ENCODE measurements at regions not wholly inside any gene's neighbourhood (a gene's known extent, or its start where the extent isn't known, plus 50 kb on each side); places are given as distances from the start of the nearest gene placed in this dataset.

DNA sequence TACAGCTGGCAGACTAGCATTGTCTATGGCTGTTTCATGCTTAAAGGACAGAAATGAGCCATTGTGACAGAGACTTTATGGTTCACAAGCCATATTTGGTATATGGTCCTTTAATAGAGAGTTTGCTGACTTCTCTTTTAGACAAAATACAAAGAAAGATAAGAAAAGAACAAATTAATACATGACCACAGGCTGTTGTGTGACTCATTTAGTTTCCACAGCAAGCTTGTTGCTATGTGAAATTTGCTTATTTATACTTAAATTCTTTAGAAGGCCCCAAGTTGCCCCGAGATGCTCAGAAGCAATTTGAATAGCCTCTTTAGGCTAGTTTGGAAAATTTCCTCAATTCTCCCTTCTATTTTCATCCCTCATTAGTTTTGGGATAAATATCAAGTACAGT is 315.3 kb upstream of the RPS23 start:
- Histone ChIP-seq H3K79me2 (ENCODE audit: control insufficient read depth, insufficient read depth, low read length) (no peaks in the 10 kb centered on the region), H3K9ac (ENCODE audit: insufficient read depth in 1 of 2, low read depth in 2 of 2, low read length in 2 of 2) (no peak overlapping the region), H3K4me3 (no peak overlapping the region), H4K20me1 (replicated peaks; ENCODE audit: control insufficient read depth, insufficient read depth, low read length) (no peaks in the 10 kb centered on the region), H3K27ac (ENCODE audit: extremely low read depth, low read depth, low read length) (no peak overlapping the region), H3K9me1 (ENCODE audit: control insufficient read depth, insufficient read depth, low read length) (no peaks in the 10 kb centered on the region), H2AFZ (ENCODE audit: low read depth, low read length) (no peak overlapping the region), H3K4me1 (replicated peaks in 1 of 2; ENCODE audit: control insufficient read depth in 2 of 2, insufficient read depth in 2 of 2, low read length in 2 of 2) (no peaks in the 10 kb centered on the region), H3K9me3 (replicated peaks; ENCODE audit: control insufficient read depth, insufficient read depth, low read depth, low read length) (no peaks in the 10 kb centered on the region), H3K4me2 (ENCODE audit: insufficient read depth, low read length) (no peak overlapping the region), H3K36me3 (ENCODE audit: control insufficient read depth, insufficient read depth, low read length) (no peaks in the 10 kb centered on the region), H3K27me3 (ENCODE audit: control insufficient read depth in 2 of 2, insufficient read depth in 2 of 2, low read length in 2 of 2) (no peaks in the 10 kb centered on the region)
- FAIRE-seq: no peak
- DNase-seq (ENCODE audit: extremely low read depth in 1 of 4, low spot score in 3 of 4): no peak
- TF ChIP-seq MXD1 (CRISPR knock-in tag; IDR thresholded peaks at IDR 0.05; ENCODE audit: borderline replicate concordance, poor library complexity, severe bottlenecking) (no peak), MTF1 (CRISPR knock-in tag; IDR thresholded peaks at IDR 0.05; ENCODE audit: borderline replicate concordance) (no peak)
- BruUV-seq (replicated peaks): no TSS peak
- no peak for ATAC-seq
- WGBS (ENCODE audit: insufficient coverage, low coverage, missing lambda C conversion rate): 0% methylated on average over 1 of the region's 1 CpG
- intact Hi-C loops (cut with micrococcal nuclease): no loop called here
- ChIA-PET POLR2A (no interaction called here), CTCF (ENCODE audit: low intra/inter-chr PET ratio) (no interaction called here)
- in situ Hi-C loops (cut with MboI): no loop called here

DNA sequence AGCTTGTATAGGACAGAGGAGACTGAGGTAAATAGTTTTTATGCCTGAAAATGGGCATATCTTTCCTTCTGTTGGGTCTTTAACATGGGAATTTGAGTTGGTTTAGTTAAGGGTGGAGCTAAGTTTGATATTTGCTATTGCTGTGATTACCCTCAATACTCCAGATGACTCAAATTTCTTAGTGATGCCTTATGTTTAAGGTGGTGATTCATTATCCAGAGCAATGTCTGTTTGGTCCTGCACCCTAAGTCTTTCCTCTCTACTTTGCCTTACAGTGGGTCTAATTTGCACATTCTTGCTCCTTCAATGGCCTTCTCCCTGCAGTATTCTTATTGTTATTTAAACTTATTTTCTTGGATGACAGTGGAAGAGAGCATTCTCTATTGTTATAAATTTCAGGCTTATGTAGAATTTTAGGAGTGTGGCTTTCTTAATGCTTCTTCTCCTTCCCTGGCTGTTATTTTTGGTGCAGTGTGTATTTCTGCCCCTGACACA is 312.9 kb upstream of the RPS23 start:
- H3K9ac ChIP-seq (ENCODE audit: insufficient read depth in 1 of 2, low read depth in 2 of 2, low read length in 2 of 2): no peak overlapping the region
- CTCF ChIA-PET (ENCODE audit: low intra/inter-chr PET ratio): no interaction called here
- H3K4me3 ChIP-seq: no peak overlapping the region
- H4K20me1 ChIP-seq (replicated peaks; ENCODE audit: control insufficient read depth, insufficient read depth, low read length): no peaks in the 10 kb centered on the region
- H3K27me3 ChIP-seq (ENCODE audit: control insufficient read depth in 2 of 2, insufficient read depth in 2 of 2, low read length in 2 of 2): no peaks in the 10 kb centered on the region
- no peak overlapping the region for H2AFZ ChIP-seq (ENCODE audit: low read depth, low read length)
- no peaks in the 10 kb centered on the region for H3K9me3 ChIP-seq (replicated peaks; ENCODE audit: control insufficient read depth, insufficient read depth, low read depth, low read length)
- no peaks in the 10 kb centered on the region for H3K36me3 ChIP-seq (ENCODE audit: control insufficient read depth, insufficient read depth, low read length)
- H3K4me1 ChIP-seq (replicated peaks in 1 of 2; ENCODE audit: control insufficient read depth in 2 of 2, insufficient read depth in 2 of 2, low read length in 2 of 2): no peaks in the 10 kb centered on the region
- DNase-seq (ENCODE audit: extremely low read depth in 1 of 4, low spot score in 3 of 4): no peak
- H3K4me2 ChIP-seq (ENCODE audit: insufficient read depth, low read length): no peak overlapping the region
- in situ Hi-C loops (cut with MboI) (no loop called here), intact Hi-C loops (cut with micrococcal nuclease) (no loop called here)
- H3K27ac ChIP-seq (ENCODE audit: extremely low read depth, low read depth, low read length): no peak overlapping the region
- no peak for ATAC-seq
- no TSS peak for BruUV-seq (replicated peaks)
- H3K9me1 ChIP-seq (ENCODE audit: control insufficient read depth, insufficient read depth, low read length): no peaks in the 10 kb centered on the region
- no peaks in the 10 kb centered on the region for H3K79me2 ChIP-seq (ENCODE audit: control insufficient read depth, insufficient read depth, low read length)
- POLR2A ChIA-PET: interaction anchor here (0.9 kb wide), 1 partner anchor 9 kb away, joined by 3 read pairs; no protein-coding TSS in a partner anchor
- no peak for FAIRE-seq
- TF ChIP-seq AFF1 (IDR thresholded peaks at IDR 0.05; ENCODE audit: low read depth in 1 of 2, partially characterized antibody in 2 of 2): no peak
- no peak for TF ChIP-seq HIVEP1 (CRISPR knock-in tag; IDR thresholded peaks at IDR 0.05)
- no peak for TF ChIP-seq ESRRA (IDR thresholded peaks at IDR 0.05; ENCODE audit: borderline replicate concordance, low read depth)
- TF ChIP-seq NFYB (IDR thresholded peaks at IDR 0.05; ENCODE audit: extremely low read depth, insufficient read length): no peak
- TF ChIP-seq, protein P1, sequence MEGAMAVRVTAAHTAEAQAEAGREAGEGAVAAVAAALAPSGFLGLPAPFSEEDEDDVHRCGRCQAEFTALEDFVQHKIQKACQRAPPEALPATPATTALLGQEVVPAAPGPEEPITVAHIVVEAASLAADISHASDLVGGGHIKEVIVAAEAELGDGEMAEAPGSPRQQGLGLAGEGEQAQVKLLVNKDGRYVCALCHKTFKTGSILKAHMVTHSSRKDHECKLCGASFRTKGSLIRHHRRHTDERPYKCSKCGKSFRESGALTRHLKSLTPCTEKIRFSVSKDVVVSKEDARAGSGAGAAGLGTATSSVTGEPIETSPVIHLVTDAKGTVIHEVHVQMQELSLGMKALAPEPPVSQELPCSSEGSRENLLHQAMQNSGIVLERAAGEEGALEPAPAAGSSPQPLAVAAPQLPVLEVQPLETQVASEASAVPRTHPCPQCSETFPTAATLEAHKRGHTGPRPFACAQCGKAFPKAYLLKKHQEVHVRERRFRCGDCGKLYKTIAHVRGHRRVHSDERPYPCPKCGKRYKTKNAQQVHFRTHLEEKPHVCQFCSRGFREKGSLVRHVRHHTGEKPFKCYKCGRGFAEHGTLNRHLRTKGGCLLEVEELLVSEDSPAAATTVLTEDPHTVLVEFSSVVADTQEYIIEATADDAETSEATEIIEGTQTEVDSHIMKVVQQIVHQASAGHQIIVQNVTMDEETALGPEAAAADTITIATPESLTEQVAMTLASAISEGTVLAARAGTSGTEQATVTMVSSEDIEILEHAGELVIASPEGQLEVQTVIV (CRISPR knock-in tag; IDR thresholded peaks at IDR 0.05; ENCODE audit: borderline replicate concordance): no peak
- no peak for TF ChIP-seq ARHGAP35 (IDR thresholded peaks at IDR 0.05; ENCODE audit: partially characterized antibody)
- TF ChIP-seq FOXP1 (CRISPR knock-in tag; IDR thresholded peaks at IDR 0.05): no peak
